HG03064 (cell line): ENCODE measurements at regions not wholly inside any gene's neighbourhood (a gene's known extent, or its start where the extent isn't known, plus 50 kb on each side); places are given as distances from the start of the nearest gene placed in this dataset.

Source experiments
- ATAC-seq: cut with Tn5 transposase; IDR thresholded peaks from one replicate; pipeline ENCODE4 v1.9.1; 2021; ENCODE audit warnings: low read depth; ENCODE audit not compliant: unreplicated experiment

DNA sequence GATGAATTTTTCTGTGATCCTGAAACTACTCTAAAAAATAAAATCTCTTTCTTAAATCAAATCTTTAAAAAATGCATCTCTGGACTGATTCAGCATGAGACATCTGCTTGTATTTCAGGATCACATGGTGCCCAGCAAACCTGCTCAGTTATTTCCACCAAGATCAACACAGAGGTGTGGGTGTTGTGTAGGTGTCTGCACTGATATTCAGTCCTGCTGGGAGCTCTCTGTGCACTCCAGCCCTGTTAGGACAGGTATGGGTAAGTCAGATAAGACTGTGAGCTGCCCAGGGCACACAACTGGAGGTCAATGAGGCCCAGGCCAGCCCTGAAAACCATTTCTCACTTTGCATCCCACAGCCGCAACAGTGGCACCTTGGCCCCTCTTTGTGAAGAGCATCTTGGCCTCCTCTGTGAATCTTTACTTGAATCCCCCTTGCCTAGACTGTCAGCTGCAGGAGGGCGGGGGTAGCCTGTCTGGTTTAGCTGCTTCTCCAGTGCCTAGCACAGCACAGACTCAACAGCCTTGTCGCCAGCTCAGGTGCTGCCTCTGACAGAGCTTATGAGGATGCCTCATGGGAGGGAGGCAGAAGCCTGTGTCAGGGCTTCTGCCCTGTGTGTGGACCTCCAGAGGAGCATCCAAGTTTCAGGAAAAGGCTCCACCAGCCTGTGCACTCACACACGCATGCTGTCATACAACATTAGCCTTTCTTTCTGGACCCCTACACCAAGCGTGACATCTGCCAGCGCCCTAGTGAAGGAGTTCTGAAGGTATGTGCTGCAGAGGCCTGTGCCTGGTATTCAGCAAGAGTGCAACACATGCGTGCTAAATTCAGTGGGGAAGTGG, 187.6 kb upstream of the CST7 start:
- ATAC-seq = no peak

DNA sequence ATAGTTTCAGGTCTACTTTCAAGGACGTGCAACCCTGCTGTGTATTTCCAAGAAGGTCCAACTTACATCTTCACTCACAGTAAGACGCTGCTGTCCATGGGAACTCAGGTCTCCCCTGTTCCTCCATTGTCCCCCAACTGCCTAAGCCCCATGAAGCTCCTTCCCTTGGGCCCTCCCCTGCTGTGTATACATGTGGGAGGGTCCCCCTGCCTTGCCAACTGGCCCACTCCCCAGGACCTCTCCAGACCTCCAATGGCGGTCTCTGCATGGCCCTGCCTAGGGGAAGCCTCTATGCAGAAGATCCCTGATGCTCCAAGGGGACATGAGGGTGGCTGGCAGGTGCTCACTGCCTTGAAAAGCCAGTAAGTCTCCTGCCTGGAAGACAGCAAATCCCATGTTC, 186.7 kb upstream of the CST7 start:
- ATAC-seq = no peak

DNA sequence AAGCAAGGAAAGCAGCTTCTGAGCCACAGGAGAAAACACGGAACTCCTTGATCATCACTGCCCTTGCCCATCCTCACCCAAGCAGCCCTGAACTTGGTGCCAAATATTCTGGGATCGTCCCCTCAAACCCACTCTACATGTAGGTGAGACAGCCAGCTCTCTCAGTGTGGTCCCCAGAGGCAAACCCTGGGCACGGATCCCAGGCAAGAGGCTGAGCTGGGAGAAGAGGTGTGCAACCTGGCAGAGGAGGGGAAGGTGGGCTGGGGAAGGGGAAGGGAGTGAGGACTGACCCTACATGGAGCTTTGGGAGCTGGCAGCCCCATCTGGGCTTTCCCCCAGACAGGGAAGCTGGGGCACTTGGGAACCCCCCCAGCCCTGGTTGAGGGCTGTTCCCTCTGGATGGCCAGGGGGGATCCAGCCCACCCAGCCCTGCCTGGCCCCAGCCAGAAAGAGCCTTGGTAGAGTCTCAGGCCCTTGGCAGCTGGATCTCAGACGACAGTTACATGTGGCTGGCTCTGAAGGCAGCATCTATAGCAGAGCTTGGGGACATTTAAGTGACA, 186.2 kb upstream of the CST7 start:
- no peak for ATAC-seq

GRCh38 chr20:24763386-24764026, 185.6 kb upstream of the CST7 start:
- ATAC-seq = no peak

DNA sequence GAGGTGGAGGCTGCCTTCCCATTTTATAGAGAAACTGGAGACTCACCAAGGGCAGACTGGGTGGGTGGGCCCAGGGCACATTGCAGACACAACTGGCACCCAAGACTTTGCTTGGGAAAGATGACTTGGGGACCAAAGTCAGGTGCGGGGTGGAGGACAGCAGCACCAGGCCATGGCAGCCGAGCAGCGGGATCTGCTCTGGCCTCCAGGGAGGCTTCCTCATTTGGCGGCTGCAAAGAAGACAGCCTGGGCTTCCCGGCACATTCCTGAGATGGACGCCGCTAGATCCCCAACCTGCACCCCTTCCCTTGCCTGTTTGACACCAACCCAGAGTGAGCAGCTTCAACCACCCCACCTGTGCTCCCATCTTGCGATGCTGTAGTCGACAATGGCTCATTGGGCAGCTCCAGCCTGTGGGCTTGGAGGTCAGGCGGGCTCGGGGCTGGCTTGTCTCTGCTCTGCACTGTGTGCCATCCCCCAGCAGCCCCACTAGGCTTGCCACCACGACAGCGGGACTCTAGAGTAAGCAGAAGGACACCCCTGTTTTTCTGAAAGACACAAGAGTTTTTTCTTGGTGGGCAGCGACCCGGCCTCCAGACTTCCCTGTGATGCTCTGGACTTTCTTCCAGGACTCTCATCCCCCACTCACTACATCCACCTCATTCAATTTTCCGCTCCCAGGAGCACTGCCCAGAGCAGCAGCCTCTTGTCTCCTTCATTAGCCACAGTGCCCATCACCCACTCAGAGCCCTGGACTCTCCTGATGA, 184.9 kb upstream of the CST7 start:
- no peak for ATAC-seq

DNA sequence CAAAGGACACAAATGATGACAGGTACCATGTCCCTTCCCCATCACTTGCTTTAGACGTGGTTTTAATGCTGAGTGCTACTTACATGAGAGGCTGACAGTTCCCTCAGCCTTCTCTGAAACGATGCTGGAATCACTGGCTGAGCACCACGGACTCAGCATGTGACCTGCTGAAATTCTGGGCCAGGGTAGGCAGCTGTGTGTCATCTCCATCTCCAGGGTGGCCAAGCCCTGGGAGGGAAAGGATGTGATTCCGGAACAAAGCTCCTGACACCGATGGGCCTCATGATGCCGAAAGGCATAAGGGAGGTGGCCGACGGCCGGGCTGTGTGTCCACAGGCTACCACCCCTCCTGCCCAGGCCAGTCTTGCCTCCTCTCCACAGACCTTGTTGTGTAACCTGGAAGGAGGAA, 184.3 kb upstream of the CST7 start:
- ATAC-seq = no peak

DNA sequence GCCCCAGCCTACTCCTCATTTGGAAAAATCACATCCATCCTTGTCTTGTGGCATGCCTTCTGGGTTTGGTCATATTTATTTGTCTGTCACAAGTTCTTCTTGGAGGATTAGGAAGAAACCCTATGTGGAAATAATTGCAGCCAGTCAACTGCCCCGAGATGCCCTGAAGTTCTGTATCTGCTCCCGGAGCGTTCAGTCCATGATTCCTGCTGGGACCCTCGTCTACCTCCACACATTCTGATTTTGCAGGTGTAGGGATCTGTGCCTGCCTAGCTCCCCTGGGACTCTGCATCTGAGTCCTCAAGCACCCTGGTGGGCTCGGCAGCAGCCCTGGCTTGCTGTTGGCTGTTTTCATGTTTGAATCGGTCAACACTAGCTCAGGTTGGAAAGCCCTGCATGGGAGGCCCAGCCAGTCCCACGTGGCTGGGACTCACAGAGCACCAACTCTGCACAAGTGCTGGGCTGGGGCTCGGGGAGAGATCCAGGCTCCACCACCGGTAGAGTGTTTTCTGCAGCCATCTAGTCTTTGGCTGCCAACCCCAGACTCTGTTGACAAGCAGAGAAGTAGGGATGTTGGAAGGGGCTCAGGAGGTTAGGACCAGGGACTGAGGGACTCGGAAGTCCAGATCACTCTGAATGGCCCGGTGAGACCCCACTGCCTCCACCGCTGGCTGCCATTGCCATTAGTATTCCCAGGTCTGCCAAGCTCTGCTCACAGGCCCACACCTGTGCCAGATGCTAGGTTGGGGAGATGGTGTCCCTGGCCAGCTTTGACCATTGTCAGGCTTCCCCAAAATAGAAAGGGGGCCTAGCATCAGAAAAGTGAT, 183.5 kb upstream of the CST7 start:
- no peak for ATAC-seq

DNA sequence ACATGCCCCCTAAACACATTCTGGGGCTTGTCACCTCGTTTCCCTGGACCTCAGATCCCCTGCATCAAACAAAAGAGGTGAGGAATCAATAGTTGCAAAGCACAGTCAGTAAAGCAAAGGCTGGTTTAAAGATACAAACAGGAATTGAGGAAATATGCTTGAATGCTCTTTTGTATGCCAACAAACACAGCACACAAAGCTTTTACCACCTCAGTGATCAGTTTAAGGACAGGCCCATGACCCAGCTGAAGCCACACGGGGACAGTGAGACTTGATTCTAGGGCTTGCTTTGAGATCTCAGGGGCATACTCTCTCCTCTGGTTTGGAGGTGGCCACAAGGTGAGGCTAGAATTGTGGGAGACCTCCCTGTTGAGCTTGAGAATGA, 182.9 kb upstream of the CST7 start:
- ATAC-seq = no peak

- no peak for ATAC-seq
Measured at GRCh38 chr20:24766826-24767622, 182.0 kb upstream of the CST7 start.

DNA sequence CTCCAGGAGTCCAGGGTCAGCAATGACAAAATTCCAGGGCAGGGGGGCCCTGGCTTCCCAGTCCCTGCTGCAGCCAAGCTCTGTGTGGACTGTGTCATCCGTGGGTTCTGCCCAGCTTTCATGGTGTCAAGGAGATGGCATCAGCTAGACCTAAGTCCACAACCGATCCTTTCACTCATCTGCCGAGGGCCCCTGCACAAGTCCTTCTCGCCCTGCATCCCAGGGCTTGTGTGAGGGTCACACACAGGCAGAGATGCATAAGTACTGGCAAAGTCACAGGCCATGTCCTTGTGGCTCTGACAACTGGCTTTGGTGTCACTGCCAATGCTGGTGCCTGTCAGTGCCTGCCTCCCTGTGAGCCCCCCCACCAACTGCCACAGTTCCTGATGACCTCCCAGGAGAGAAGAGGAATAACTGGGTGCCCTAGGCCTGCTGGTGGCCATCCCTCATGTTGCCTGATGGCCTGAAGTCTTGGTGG, 181.4 kb upstream of the CST7 start:
- no peak for ATAC-seq

- no peak for ATAC-seq
Measured at GRCh38 chr20:24768201-24768636, 180.8 kb upstream of the CST7 start.

GRCh38 chr20:24768713-24769601, 180.1 kb upstream of the CST7 start:
- ATAC-seq = no peak

DNA sequence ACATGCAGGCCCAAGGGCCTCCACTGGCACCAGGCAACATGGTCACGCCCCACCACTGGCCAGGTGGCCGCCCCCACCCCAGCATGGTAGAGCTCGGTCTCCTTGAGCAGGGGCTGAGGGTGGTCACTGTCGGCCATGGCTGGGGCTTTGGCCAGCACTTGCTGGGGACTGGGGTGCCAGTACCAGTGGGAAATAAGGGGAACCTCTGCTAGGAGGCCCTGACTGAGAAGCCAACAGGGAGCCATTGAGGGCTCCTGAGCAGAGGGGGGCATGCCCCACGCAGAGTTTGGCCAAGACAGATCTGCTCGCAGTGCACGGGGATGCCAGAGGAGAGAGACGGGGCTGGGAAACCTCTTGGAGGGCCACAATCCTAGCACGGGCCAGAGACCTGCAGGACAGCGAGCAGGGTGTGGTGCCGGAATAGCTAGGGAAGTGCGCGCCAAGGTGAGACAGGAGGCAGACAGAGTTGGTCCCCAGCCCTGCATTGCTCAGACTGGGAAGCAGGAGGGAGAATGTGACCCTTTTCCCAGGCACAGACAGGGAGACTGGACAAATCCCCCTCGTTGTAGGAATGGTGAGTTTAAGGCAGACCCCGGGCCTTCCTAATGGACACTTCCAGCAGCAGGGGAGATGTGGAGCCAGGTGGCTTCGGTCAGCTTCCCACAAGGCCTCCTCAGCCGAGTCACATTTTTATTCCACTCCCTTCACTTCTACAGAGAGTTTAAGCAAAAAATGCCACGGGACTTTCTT, 179.0 kb upstream of the CST7 start:
- ATAC-seq = no peak

DNA sequence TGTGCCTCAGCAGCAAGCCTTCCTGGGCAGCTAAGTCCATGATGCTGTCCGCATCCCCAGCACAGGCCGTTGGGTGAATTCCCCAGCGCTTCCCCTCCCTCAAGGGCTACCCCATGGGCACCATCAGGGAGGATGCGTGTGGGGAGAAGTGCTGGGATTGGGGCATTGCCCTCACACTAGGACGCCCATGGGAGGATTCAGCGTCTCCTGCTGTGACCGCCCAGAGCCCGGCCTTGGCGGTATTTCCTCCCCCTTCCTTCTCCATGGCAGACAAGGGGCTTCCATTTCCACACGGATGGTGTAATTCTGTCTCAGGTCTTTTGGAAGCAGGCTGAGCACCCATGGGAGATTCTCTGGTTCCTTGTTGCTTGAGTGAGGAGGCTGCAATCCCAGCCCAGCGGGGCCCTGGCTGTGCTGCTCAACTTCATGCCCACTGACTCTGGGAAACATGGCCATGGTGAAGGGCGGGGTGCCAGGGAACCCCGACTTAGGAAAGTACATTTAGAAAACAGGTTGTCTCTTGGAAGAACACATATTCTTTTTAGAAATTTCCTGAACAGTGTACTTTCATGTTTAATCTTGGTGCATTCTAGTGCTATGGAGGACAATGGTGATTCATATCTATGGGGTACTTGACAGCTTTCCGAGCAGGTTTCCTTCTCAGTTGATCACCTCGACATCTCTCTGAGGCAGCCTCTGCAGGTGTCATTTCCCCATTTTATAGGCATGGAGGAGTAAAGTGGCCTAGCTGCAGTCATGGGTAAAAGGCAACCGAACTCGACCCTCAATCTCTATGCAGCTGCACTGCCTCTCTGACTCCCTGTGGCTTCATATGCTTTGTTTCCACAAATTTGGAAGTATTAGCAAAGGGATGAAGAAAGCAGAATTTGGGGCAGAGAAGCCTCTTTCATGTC, 178.2 kb upstream of the CST7 start:
- no peak for ATAC-seq

- ATAC-seq = no peak
Measured at GRCh38 chr20:24771542-24772061, 177.5 kb upstream of the CST7 start.

- ATAC-seq = no peak
Measured at GRCh38 chr20:24772667-24773066, 176.4 kb upstream of the CST7 start.
